Left cardiac atrium (tissue), 4 donors: ENCODE measurements at regions not wholly inside any gene's neighbourhood (a gene's known extent, or its start where the extent isn't known, plus 50 kb on each side); places are given as distances from the start of the nearest gene placed in this dataset.
A peak's percentile ranks its signal among the peaks of the same experiment; 100 is the strongest.

ENCODE experiments used
- ATAC-seq, 2 donors: fragments of 200-7000 bp; cut with Tn5 transposase; one replicate each; pipeline ENCODE4 v1.9.1; 2020; ENCODE audit warnings: mild to moderate bottlenecking in 2 of 2, moderate library complexity in 2 of 2
- DNase-seq: peaks from one replicate; pipeline ENCODE4 v3.0.0-alpha.2; 2020
- intact Hi-C, 2 donors: fragments of 100-400 bp; cut with DNase I; formaldehyde crosslinking; loops; one replicate each; pipeline versions ENCODE4 v1.14.1 to v1.15.1; 2022 to 2023
- donor health status: DM: no; HTN: yes; CAD: no.
- donor health status: DM: no; HTN: yes; CAD: no; lungs with severe emphysema.
- donor health status: DM: yes; HTN: yes; CAD: no.
- donor health status: Dilated cardiomyopathy.

DNA sequence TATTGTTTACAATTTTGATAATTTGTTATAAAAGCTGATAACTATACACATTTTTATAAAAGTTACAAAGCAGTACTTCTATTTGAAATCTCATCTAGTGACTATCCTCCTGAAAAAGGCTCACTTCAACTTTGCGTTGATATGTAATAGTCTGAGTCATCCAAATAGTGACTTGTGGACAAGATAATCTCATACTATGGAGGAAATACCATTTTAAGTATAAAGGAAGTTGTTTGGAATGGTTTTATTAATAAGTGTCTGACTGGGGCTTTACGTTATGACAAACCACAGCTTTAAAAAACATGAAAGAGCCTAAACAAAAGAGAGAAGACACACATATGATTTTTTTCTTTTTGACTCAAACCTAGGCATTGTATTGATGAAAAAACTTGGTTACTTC is 272.3 kb upstream of the COL3A1 start:
- ATAC-seq (no peak), DNase-seq (no peak)
- intact Hi-C loops: no loop called here

DNA sequence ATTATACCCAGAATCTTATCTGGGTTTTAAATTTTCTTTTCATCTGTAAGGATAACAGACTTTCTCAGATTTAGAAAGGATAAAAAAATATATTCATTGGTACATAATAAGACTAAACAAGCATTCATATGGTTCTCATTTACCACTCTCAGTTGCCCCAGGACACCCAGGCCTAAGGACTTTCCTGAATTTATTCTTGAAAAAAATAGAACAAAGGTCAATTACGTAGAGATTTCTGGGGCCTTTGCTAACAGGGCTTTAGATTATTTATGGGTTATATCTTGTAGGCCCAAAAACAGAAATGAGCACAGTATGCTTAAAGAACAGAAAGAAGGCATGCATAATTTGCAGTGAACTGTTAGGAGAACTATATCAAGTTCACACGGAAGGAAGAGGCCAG is 269.0 kb upstream of the COL3A1 start:
- DNase-seq: no peak
- ATAC-seq: no peak
- intact Hi-C loops: no loop called here

DNA sequence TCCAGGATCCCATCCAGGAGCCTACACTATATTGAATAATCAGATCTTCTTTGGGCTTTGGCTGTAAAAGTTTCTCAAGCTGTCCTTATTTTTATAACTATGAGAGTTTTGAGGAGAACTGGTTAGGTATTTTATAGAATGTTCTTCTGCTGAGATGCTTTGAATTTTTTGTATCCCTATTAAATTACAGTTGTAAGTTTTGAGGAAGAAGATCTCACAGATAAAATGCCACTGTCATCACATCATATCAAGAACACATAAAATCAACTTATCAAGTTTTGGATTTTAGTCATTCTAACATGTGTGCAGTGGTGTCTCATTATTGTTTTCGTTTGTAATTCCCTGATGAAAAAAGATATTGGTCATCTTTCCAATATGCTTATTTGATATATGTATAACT is 260.2 kb upstream of the COL3A1 start:
- DNase-seq: no peak
- ATAC-seq: no peak
- intact Hi-C loops: no loop called here

- DNase-seq: no peak
- ATAC-seq: peak in 1 of 2 donors; percentile 33
- intact Hi-C loops: no loop called here
Measured at GRCh38 chr2:188720811-188721605, 253.2 kb upstream of the COL3A1 start.

GRCh38 chr2:188721784-188722183 is 252.4 kb upstream of the COL3A1 start:
- intact Hi-C loops: no loop called here
- no peak for DNase-seq
- ATAC-seq: no peak

GRCh38 chr2:188725746-188726360 is 248.3 kb upstream of the COL3A1 start:
- intact Hi-C loops: no loop called here
- ATAC-seq (no peak), DNase-seq (no peak)

DNA sequence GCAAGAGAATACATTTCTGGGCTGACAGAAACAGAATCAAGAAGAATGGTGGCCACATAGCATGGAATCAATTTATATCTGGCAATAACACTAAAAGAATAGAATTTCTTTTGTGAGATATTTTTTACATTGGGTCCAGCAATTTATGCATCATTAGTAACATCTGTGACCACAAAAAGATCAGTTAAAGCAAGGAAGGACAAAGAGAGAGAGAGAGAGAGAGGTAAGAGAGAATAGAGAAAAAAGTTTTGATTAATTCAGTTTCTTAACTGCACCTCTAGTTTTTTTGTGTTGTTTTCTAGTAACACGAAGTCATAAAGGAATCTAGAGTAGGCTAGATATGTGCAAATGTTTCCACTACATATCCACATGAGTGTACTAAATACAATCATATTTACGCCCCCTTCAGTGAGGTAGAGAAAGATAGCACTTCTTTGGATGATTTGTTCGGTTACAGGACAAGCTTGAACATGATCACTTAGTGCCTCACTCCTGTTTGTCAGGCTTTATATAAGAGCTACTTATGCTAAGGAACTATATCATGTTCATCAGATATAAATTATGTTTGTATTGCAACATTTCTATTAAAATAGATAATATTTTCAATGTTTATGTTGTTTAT is 247.4 kb upstream of the COL3A1 start:
- intact Hi-C loops: no loop called here

DNA sequence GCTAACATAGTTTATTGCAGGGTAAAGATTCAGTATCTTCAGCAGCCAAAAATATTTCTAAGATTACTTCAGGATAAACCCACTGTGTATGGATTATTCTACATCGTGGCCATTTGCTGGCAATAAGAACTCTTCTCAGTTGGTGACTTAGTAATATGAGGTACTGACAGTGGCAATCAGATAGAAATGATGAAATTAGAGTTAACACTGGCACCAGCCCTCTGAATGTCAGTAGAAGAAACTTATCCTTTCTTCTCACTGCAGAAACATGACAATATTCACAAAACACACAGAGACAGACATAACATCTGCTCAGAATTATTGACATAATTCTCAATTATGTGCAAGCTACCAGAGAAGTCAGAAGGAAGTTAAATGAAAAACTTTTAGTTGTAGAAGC is 246.3 kb upstream of the COL3A1 start:
- intact Hi-C loops: no loop called here
- DNase-seq (no peak), ATAC-seq (no peak)

More for the DNA sequence above, 247.4 kb upstream of the COL3A1 start:
- no peak for ATAC-seq
- no peak for DNase-seq

GRCh38 chr2:188734691-188735090 is 239.5 kb upstream of the COL3A1 start:
- DNase-seq (no peak), ATAC-seq (no peak)
- intact Hi-C loops: no loop called here

GRCh38 chr2:188746727-188747126 is 227.4 kb upstream of the COL3A1 start:
- no peak for ATAC-seq
- DNase-seq: no peak
- intact Hi-C loops: no loop called here

- ATAC-seq: no peak
- intact Hi-C loops: no loop called here
- no peak for DNase-seq
Measured at GRCh38 chr2:188751816-188752215, 222.4 kb upstream of the COL3A1 start.

DNA sequence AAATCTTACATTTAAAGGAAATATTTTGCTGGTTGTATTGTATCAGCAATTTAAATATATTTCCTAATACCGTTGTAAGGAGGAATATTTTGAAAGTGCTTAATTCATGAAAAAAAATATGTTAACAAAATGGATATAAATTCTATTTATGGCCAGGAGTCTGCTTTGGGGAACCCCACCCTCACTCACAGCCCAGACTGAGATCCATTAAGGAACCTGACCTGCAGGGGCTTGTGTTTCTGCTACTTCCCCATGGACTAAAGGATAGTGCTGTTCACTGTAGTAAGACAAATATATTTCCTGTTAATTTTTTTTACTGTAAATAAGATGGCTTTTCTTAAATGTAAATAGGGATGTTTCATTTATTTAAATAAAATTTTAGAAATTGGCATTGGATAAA is 221.9 kb upstream of the COL3A1 start:
- ATAC-seq: no peak
- DNase-seq: no peak
- intact Hi-C loops: no loop called here

- intact Hi-C loops: no loop called here
- DNase-seq: no peak
- no peak for ATAC-seq
Measured at GRCh38 chr2:188762151-188762550, 212.0 kb upstream of the COL3A1 start.

- peak; percentile 20 for DNase-seq
- ATAC-seq: no peak
- intact Hi-C loops: no loop called here
Measured at GRCh38 chr2:188765522-188766470, 208.4 kb upstream of the COL3A1 start.

DNA sequence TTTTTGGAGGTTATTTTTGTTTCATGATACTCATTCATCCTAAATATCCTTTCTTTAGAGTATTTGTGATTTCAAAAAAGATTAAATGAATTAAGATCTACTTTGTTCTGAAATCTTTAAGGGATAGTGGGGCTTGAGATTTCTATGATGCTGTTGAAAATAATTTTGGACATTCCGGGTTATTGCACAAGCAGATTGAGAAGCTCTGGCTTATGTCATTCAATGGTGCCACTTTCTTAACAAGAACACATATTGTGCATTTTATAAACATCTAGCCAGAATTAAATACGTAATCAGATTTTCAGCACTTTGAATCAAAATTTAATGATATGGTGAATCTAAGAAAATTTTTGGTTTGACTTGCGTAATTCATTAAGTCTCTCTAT is 207.7 kb upstream of the COL3A1 start:
- DNase-seq (no peak), ATAC-seq (no peak)
- intact Hi-C loops: no loop called here

DNA sequence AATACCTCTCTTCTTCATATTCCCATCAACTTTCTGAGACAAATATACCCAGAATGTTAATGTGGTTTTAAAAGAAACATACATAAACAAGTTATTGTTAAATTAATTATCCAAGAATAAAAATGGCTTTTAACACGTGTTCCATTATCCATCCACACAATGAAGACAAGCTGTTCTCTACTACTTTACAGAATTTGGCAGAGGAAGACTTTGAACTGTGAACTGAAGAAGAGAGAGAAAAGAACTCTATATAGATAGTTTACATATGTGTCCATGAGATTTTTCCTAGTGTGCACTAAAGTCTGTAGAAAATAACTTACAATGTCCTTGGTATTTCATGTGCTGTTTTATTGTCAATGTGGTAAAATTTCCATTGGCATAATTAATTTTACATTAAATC is 207.0 kb upstream of the COL3A1 start:
- intact Hi-C loops: no loop called here
- ATAC-seq (no peak), DNase-seq (no peak)

- no peak for DNase-seq
- intact Hi-C loops: no loop called here
- ATAC-seq: no peak
Measured at GRCh38 chr2:188770296-188770695, 203.9 kb upstream of the COL3A1 start.

DNA sequence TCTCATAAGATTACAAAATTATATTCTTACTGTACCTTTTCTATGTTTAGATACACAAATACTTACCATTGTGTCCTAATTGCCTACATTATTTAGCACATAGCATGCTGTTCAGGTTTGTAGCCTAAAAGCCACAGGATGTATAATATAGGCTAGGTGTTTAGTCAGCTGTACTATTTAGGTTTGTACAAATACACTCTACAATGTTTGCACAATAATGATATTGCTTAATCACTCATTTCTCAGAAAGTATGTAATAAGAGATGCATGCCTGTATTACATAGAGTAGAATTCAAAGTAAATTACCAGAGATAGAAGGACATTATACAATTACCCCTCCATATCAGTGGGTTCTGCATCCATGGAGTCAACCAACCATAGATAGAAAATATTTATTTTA is 201.1 kb upstream of the COL3A1 start:
- ATAC-seq (no peak), DNase-seq (no peak)
- intact Hi-C loops: no loop called here

DNA sequence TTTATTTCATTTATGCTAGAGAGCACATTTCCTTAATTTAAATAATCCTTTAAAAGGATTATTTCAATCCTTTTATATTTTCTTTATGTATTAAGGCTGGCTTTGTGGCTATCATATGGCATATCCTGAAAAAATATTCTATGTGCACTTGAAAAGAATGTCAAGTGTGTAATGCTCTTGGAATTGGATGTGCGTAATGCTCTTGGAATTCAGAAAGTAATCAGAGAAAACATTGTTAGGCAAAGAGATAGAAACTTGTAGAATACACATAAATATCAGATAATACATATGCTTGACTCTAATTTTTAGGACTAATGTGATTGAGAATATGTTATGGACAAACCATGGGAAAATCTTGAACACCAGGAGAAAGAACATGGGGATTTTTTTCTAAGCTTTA is 197.5 kb upstream of the COL3A1 start:
- ATAC-seq: no peak

More for the DNA sequence above, 197.5 kb upstream of the COL3A1 start:
- intact Hi-C loops: no loop called here
- DNase-seq: no peak
